Glomerular endothelial cell (primary cell): ENCODE measurements at regions not wholly inside any gene's neighbourhood (a gene's known extent, or its start where the extent isn't known, plus 50 kb on each side); places are given as distances from the start of the nearest gene placed in this dataset.

Experiments
- DNase-seq: peaks from one replicate; pipeline ENCODE4 v3.0.0-alpha.2; 2011; ENCODE audit warnings: low read depth, low spot score; ENCODE audit errors: extremely low read depth

GRCh38 chr11:79919350-79919749 lies 478.5 kb upstream of the TENM4 start:
- no peak for DNase-seq

DNA sequence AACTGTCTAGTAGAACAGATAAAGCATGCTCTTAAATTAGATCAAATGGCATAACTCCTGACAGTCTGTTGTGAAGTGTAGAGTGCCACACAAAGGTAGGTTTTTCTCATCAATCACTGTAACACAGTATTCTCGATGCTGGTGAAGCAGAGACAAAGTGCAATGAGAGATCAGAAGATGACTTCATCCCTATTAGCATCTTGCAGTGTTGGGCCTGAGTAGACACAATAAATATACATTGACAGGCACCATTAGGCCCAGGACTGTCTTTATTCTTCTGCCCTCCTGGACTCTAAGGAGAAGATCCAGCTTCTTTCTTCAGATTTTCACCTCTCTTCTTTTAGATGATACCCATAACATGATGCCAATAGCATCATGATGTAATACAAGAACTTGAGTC lies 478.0 kb upstream of the TENM4 start:
- DNase-seq, result no peak

- DNase-seq, result no peak
These were observed 465.3 kb upstream of the TENM4 start for GRCh38 chr11:79906164-79906563.

- no peak for DNase-seq
These were observed 461.7 kb upstream of the TENM4 start for GRCh38 chr11:79902493-79902892.

DNA sequence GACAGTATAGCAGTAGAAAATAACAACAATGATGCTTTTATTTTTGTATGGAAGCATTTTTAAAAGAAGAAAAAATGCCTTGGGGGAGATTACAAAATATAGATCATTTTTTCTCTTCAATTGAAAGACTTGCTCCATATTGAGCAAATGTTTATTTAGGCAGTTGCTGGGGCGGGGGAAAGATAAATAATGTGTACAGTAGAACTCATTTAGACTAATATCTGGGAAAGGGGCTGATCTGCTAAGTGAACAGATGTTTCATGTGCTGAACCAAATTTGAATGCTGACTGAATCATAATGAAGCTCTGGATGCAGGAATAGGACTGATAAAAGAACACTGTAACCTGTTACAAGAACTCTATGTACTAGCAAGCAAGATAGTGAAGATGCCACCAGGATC lies 457.1 kb upstream of the TENM4 start:
- DNase-seq, result no peak

DNA sequence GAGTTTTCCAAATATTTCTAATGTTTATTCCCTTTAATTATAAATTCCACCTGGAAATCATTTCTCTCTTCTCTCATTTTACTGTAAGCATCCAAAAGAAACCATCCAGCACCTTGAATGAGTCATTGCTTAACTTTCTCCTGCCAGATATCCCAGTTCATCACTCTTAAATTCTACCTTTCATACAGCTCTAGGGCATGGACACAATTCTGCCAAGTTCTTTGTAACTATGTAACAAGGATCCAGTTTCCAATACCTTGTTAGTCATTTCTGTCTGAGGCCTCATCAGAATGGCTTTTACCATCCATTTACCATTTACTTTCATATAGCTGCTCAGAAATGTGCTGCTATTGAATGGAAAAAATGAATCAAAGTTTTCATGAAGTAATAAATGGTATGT lies 455.4 kb upstream of the TENM4 start:
- DNase-seq, result no peak

DNA sequence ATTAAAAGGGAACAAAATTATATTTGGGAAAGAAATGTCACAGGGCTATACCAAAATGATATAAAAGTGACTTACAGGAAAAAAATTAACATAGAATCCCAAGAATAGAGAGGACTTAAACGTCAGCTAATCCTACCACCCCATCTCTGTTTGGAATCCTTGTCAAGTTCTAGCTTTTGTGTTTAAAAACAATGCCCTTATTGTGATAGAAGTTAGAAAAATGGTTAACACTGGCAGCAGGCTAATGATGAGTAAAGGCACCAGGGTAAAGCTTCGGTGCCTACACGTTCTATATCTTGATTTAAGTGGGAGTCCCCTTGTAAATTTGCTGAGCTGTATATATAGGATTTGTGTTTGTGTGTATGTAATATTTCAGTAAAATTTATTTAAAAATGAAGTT lies 453.3 kb upstream of the TENM4 start:
- no peak for DNase-seq

- DNase-seq, result no peak
These were observed 449.4 kb upstream of the TENM4 start for GRCh38 chr11:79890272-79890671.

- DNase-seq, result no peak
These were observed 424.1 kb upstream of the TENM4 start for GRCh38 chr11:79864882-79865281.

DNA sequence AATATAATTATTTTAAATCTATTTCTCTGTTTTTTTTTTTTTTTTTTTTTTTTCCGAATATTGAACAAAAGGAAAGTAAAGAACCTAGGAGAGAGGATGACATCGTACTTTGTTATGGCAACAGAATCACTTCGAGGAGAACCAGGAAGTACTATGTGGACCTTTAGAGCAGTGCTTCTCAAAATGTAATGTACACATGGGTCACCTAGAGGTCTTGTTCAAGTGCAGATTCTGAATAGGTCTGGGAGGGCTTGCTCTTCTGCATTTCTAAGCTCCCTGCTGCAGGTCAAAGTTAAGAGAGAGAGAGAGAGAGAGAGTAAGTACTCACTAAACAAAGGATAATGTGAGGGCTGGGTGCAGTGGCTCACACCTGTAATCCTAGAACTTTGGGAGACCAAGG lies 419.5 kb upstream of the TENM4 start:
- no peak for DNase-seq

GRCh38 chr11:79857377-79858214 lies 416.8 kb upstream of the TENM4 start:
- DNase-seq, result no peak

DNA sequence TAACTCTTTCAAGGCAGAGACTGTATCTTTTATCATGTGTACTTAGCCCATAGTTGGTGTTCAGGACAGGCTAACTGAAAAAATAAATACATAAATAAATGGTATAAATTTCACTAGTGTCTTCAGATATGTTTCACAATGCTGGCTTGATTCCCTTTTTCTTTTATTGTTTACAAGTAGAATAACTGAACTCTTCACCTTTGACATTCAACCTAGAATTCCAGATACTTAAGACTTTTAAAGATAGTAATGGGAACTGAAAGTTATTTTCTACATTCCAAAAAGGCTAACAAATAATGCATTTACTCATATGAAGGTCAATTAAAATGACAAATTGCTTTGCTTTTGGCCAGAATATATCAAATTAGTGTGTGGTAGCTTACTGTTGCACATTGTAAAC lies 411.3 kb upstream of the TENM4 start:
- no peak for DNase-seq

GRCh38 chr11:79845002-79845709 lies 404.3 kb upstream of the TENM4 start:
- DNase-seq, result no peak

- no peak for DNase-seq
These were observed 393.2 kb upstream of the TENM4 start for GRCh38 chr11:79834015-79834414.

GRCh38 chr11:79830446-79830845 lies 389.6 kb upstream of the TENM4 start:
- DNase-seq, result no peak

DNA sequence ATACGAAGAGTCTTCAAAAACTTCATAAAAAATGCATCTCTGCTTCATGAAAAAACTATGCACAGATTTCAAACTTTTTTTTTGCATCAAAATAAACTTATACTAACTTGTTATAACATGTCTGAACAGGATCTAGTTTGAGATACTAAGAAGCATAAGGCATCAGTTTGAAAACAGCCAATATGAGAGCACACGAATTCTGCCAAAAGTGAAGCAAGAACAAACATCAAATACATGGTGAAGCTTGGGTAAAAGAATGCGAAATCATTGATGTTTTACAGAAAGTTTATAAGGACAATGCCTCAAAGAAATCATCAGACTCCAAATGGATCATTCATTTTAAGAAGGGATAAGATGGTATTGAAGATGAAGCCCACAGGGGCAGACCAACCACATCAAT lies 389.1 kb upstream of the TENM4 start:
- DNase-seq, result no peak

DNA sequence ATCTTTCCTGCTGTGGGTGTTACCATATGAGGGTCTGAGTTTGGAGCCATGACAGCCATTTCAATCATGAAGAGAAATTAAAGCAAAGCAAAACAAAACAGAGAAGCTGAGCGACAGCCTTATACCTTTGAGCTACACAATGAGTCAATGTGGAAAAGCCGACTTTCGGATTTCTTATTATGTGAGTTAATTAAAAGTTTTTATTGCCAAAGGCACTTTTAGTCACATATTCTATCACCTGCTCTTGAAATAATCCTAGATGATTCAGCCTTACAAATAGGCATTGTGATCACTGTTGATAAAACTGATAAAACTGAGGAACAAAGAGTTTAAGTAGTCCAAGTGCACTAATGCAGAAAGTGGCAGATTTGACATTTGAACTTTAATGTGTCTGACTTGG lies 381.9 kb upstream of the TENM4 start:
- DNase-seq, result no peak

DNA sequence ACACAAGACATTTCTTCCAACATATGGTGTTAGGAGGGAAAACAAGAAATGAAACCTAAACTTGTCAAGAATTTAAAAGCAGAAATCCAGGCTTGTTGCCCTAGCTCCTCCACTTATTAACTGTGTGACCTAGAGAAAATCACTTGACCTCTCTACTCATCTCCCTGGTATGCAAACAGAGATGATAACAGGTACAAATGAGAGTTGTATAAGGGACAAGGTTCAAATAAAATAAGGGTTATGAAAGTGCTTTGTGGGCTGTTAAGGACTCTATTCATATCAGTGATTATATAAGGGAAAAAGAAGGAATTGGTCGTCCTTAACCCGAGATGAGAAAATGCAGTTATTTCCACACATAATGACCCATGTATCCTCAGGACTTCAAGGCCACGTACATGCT lies 372.7 kb upstream of the TENM4 start:
- DNase-seq, result no peak

DNA sequence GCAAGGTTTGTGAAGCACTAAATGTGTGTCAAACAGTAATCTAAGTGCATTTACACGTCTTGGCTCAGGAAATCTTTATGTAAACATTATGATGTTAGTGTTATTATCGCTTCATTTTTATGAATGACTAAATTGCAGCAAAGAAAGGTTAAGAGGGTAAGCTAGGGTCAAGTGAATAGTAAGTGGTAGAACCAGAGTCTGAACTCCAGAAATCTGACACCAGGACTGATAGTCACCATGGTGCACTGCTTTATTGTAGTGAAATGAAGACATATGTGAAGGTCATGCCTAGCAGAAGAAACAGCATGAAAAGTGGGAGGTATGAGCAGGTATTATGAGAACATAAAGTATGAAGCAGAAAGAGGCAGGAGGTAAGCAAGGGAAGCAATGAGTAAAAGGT lies 368.7 kb upstream of the TENM4 start:
- no peak for DNase-seq

GRCh38 chr11:79807506-79807905 lies 366.7 kb upstream of the TENM4 start:
- no peak for DNase-seq

GRCh38 chr11:79796704-79797103 lies 355.9 kb upstream of the TENM4 start:
- no peak for DNase-seq
